ENCODE measurements at regions not wholly inside any gene's neighbourhood (a gene's known extent, or its start where the extent isn't known, plus 50 kb on each side); places are given as distances from the start of the nearest gene placed in this dataset.

DNA sequence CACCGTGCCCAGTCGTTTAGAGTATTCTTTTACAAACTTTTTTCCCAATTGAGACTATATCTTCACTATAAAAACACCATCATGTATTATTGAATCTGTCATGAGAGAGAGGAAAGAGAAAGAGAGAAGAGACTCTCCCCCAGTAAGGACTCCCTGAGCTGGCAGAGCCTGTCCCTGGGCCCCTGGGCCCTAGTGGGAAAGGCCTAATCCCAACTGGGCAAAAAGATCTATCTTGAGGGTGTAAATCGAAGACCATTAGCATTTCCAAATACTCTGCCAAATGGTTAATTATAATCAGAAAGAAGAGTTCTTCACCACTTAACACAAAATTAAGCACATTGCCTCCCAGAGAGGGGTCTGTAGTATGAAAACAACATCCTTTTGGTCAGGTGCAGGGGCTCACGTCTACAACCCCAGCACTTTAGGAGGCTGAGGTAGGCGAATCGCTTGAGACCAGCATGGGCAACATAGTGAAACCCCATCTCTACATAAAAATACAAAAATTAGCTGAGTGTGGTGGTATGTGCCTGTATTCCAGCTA lies 108.2 kb downstream of the SKIDA1 start:
- no peak for DNase-seq (ENCODE audit: low spot score)
- no peak overlapping the region for H3K4me3 ChIP-seq
- no peaks in the 10 kb centered on the region for H3K27me3 ChIP-seq
- no peaks in the 10 kb centered on the region for H3K4me1 ChIP-seq
- H3K9me3 ChIP-seq, result no peaks in the 10 kb centered on the region
- H3K36me3 ChIP-seq, result no peaks in the 10 kb centered on the region
- TF ChIP-seq, protein P1, sequence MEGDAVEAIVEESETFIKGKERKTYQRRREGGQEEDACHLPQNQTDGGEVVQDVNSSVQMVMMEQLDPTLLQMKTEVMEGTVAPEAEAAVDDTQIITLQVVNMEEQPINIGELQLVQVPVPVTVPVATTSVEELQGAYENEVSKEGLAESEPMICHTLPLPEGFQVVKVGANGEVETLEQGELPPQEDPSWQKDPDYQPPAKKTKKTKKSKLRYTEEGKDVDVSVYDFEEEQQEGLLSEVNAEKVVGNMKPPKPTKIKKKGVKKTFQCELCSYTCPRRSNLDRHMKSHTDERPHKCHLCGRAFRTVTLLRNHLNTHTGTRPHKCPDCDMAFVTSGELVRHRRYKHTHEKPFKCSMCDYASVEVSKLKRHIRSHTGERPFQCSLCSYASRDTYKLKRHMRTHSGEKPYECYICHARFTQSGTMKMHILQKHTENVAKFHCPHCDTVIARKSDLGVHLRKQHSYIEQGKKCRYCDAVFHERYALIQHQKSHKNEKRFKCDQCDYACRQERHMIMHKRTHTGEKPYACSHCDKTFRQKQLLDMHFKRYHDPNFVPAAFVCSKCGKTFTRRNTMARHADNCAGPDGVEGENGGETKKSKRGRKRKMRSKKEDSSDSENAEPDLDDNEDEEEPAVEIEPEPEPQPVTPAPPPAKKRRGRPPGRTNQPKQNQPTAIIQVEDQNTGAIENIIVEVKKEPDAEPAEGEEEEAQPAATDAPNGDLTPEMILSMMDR (IDR thresholded peaks at IDR 0.05), result no peak
- H3K27ac ChIP-seq, result no peak overlapping the region

DNA sequence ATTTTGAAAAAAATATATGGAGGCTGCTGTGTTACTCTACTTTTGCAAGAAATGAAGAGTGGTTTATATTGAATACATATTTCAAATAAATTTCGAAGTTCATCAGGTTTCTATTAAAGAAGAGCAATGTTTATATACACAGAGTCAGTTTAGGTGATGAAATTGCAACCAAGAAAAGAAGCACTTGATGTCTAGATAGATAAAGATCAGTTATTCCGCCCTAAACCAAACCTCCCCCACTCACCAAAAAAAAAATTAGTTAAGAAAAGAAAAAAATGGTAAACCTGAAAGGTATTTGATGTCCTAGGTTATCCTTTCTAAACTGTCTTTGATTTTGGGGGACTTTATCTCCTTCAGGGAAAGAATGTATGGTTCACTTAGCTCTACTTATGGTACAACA lies 111.8 kb downstream of the SKIDA1 start:
- Histone ChIP-seq H3K36me3 (no peaks in the 10 kb centered on the region), H3K27ac (no peak overlapping the region), H3K4me3 (no peak overlapping the region), H3K9me3 (no peaks in the 10 kb centered on the region), H3K27me3 (no peaks in the 10 kb centered on the region), H3K4me1 (no peaks in the 10 kb centered on the region)
- no peak for DNase-seq (ENCODE audit: low spot score)
- TF ChIP-seq, protein P1 (IDR thresholded peaks at IDR 0.05), result no peak

- H3K27me3 ChIP-seq, result no peaks in the 10 kb centered on the region
- H3K4me3 ChIP-seq, result no peak overlapping the region
- H3K36me3 ChIP-seq, result no peaks in the 10 kb centered on the region
- H3K4me1 ChIP-seq, result no peaks in the 10 kb centered on the region
- TF ChIP-seq, protein P1 (IDR thresholded peaks at IDR 0.05), result no peak
- no peak for DNase-seq (ENCODE audit: low spot score)
- no peaks in the 10 kb centered on the region for H3K9me3 ChIP-seq
- no peak overlapping the region for H3K27ac ChIP-seq
Measured at GRCh38 chr10:21413268-21413667, 112.2 kb downstream of the SKIDA1 start.

DNA sequence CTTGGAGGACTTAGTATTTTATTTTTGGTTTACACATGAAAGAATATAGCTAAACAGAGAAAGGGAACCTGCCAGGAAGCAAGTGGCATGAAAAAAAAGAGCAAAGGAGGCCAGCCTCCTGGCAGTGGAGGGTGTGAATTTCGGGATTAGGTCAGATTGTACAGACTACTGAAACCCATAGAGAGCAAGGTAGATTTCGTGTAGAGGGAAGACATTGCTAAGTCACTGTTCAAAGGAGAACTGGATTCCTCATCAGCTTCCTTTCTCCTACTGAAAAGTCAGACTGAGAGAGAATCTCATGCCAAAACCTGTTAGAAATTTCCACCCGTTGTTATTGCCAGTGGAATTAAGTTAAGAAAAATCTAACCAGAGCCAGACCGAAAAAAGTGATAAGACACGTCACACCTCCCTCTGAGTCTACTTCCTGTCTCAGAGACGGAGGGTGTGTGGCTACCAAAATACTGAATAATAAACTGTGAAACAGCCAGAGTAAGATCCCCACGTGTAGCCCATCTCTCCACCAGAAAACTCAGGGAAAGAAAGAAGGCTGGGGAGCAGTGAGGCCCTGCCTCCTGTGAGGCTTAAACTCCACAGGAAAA lies 118.8 kb downstream of the SKIDA1 start:
- Histone ChIP-seq H3K4me3 (no peak overlapping the region), H3K36me3 (no peaks in the 10 kb centered on the region)
- TF ChIP-seq, protein P1 (IDR thresholded peaks at IDR 0.05), result no peak

DNA sequence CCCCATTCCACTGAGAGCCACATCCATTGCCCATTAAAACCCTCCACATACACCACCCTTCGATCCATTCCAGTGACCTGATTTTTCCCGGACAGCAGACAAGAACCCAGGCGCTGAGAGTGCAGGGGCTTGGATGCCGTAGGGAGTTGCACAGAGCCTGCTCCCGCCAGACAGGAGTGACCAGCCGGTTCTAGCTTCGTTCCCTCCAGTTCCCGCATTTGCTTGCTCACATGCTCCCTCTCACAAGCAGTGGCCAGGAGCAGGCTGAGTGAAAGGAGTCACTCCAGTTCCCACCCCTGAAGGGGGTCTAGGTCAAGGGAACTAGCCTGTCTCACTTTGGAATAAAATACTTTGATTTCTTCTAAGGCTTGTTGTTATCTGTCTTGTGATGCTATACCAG lies 119.5 kb downstream of the SKIDA1 start:
- H3K9me3 ChIP-seq, result peaks cover 0 to 6% of the 10 kb centered on the region in 2 donors
- H3K4me1 ChIP-seq, result no peaks in the 10 kb centered on the region
- TF ChIP-seq, protein P1 (IDR thresholded peaks at IDR 0.05), result no peak
- H3K4me3 ChIP-seq, result no peak overlapping the region
- no peak overlapping the region for H3K27ac ChIP-seq
- H3K27me3 ChIP-seq, result no peaks in the 10 kb centered on the region
- no peaks in the 10 kb centered on the region for H3K36me3 ChIP-seq
- no peak for DNase-seq (ENCODE audit: low spot score)

More for the DNA sequence above, 118.8 kb downstream of the SKIDA1 start:
- Histone ChIP-seq H3K27ac (no peak overlapping the region), H3K27me3 (no peaks in the 10 kb centered on the region), H3K4me1 (no peaks in the 10 kb centered on the region), H3K9me3 (peaks cover 0 to 6% of the 10 kb centered on the region in 2 donors)
- DNase-seq (ENCODE audit: low spot score), result no peak

All from right atrium auricular region (tissue), 2 donors.